ENCODE measurements at regions not wholly inside any gene's neighbourhood (a gene's known extent, or its start where the extent isn't known, plus 50 kb on each side); places are given as distances from the start of the nearest gene placed in this dataset.

- no peak for TF ChIP-seq CTCF (IDR thresholded peaks at IDR 0.05)
- no peaks in the 10 kb centered on the region for H3K36me3 ChIP-seq
- no peak overlapping the region for H3K27ac ChIP-seq
- H3K9me3 ChIP-seq, result no peaks in the 10 kb centered on the region
- no peak overlapping the region for H3K4me3 ChIP-seq (ENCODE audit: low read depth in 1 of 2, low read length in 1 of 2)
- H3K4me1 ChIP-seq (ENCODE audit: control insufficient read depth in 1 of 2, insufficient read depth in 1 of 2, low read depth in 1 of 2, low read length in 1 of 2), result no peaks in the 10 kb centered on the region
- H3K27me3 ChIP-seq, result peaks cover 17% of the 10 kb centered on the region
Measured at GRCh38 chr10:91076991-91077548, 143.4 kb upstream of the PCGF5 start.

GRCh38 chr10:91077549-91078071, 142.9 kb upstream of the PCGF5 start:
- Histone ChIP-seq H3K27ac (no peak overlapping the region), H3K4me1 (ENCODE audit: control insufficient read depth in 1 of 2, insufficient read depth in 1 of 2, low read depth in 1 of 2, low read length in 1 of 2) (no peaks in the 10 kb centered on the region), H3K27me3 (peaks cover 17% of the 10 kb centered on the region), H3K36me3 (no peaks in the 10 kb centered on the region), H3K4me3 (ENCODE audit: low read depth in 1 of 2, low read length in 1 of 2) (no peak overlapping the region), H3K9me3 (no peaks in the 10 kb centered on the region)
- TF ChIP-seq CTCF (IDR thresholded peaks at IDR 0.05), result no peak

GRCh38 chr10:91080776-91081175, 139.7 kb upstream of the PCGF5 start:
- no peaks in the 10 kb centered on the region for H3K9me3 ChIP-seq
- no peaks in the 10 kb centered on the region for H3K36me3 ChIP-seq
- TF ChIP-seq CTCF (IDR thresholded peaks at IDR 0.05), result no peak
- H3K4me3 ChIP-seq (ENCODE audit: low read depth in 1 of 2, low read length in 1 of 2), result no peak overlapping the region
- H3K27ac ChIP-seq, result no peak overlapping the region
- H3K27me3 ChIP-seq, result peaks cover 17% of the 10 kb centered on the region
- no peaks in the 10 kb centered on the region for H3K4me1 ChIP-seq (ENCODE audit: control insufficient read depth in 1 of 2, insufficient read depth in 1 of 2, low read depth in 1 of 2, low read length in 1 of 2)

- no peak overlapping the region for H3K4me3 ChIP-seq (ENCODE audit: low read depth in 1 of 2, low read length in 1 of 2)
- no peaks in the 10 kb centered on the region for H3K4me1 ChIP-seq (ENCODE audit: control insufficient read depth in 1 of 2, insufficient read depth in 1 of 2, low read depth in 1 of 2, low read length in 1 of 2)
- H3K36me3 ChIP-seq, result no peaks in the 10 kb centered on the region
- TF ChIP-seq CTCF (IDR thresholded peaks at IDR 0.05), result no peak
- peaks cover 16% of the 10 kb centered on the region for H3K27me3 ChIP-seq
- H3K27ac ChIP-seq, result no peak overlapping the region
- no peaks in the 10 kb centered on the region for H3K9me3 ChIP-seq
Measured at GRCh38 chr10:91082447-91082846, 138.0 kb upstream of the PCGF5 start.

- no peak overlapping the region for H3K27ac ChIP-seq
- no peak for TF ChIP-seq CTCF (IDR thresholded peaks at IDR 0.05)
- H3K4me1 ChIP-seq (ENCODE audit: control insufficient read depth in 1 of 2, insufficient read depth in 1 of 2, low read depth in 1 of 2, low read length in 1 of 2), result no peaks in the 10 kb centered on the region
- no peak overlapping the region for H3K4me3 ChIP-seq (ENCODE audit: low read depth in 1 of 2, low read length in 1 of 2)
- H3K36me3 ChIP-seq, result no peaks in the 10 kb centered on the region
- H3K27me3 ChIP-seq, result no peaks in the 10 kb centered on the region
- H3K9me3 ChIP-seq, result no peaks in the 10 kb centered on the region
Measured at GRCh38 chr10:91088300-91089140, 131.9 kb upstream of the PCGF5 start.
